Nephron progenitor cell (in vitro differentiated cells): ENCODE measurements at regions not wholly inside any gene's neighbourhood (a gene's known extent, or its start where the extent isn't known, plus 50 kb on each side); places are given as distances from the start of the nearest gene placed in this dataset.

Experiments used
- DNase-seq: peaks from one replicate; pipeline ENCODE4 v3.0.0; 2021
- H3K27ac Mint-ChIP-seq: 2 replicates; pipeline ENCODE4 v1.8.0; 2021; ENCODE audit warnings: mild to moderate bottlenecking, moderate library complexity, mixed read lengths
- H3K27me3 Mint-ChIP-seq: 2 replicates; pipeline ENCODE4 v1.8.0; 2021; ENCODE audit warnings: mild to moderate bottlenecking, low read depth, mixed read lengths; ENCODE audit not compliant: poor library complexity
- H3K36me3 Mint-ChIP-seq: 2 replicates; pipeline ENCODE4 v1.8.0; 2021; ENCODE audit warnings: low read depth, mixed read lengths
- H3K4me1 Mint-ChIP-seq: 2 replicates; pipeline ENCODE4 v1.8.0; 2021; ENCODE audit warnings: mixed read lengths
- H3K4me3 Mint-ChIP-seq: 2 replicates; pipeline ENCODE4 v1.8.0; 2021; ENCODE audit warnings: mild to moderate bottlenecking, moderate library complexity, mixed read lengths
- H3K9me3 Mint-ChIP-seq: 2 replicates; pipeline ENCODE4 v1.8.0; 2021; ENCODE audit warnings: mild to moderate bottlenecking, moderate library complexity, mixed read lengths
- CTCF ChIP-seq: fragments of 200-600 bp; sonication (generic); IDR thresholded peaks from 2 replicates; pipeline ENCODE4 v1.5.0; 2021; ENCODE audit warnings: antibody characterized with exemption

GRCh38 chr2:204251158-204251997 is 293.9 kb upstream of the PARD3B start:
- no peak overlapping the region for H3K4me3 Mint-ChIP-seq
- no peak for DNase-seq
- TF ChIP-seq CTCF, result no peak
- no peak overlapping the region for H3K27ac Mint-ChIP-seq
- H3K4me1 Mint-ChIP-seq, result peaks cover 30% of the 10 kb centered on the region
- no peaks in the 10 kb centered on the region for H3K9me3 Mint-ChIP-seq
- no peaks in the 10 kb centered on the region for H3K36me3 Mint-ChIP-seq
- H3K27me3 Mint-ChIP-seq, result peaks cover 5% of the 10 kb centered on the region

- H3K4me1 Mint-ChIP-seq, result peaks cover 37% of the 10 kb centered on the region
- no peak for TF ChIP-seq CTCF
- no peaks in the 10 kb centered on the region for H3K36me3 Mint-ChIP-seq
- no peak overlapping the region for H3K4me3 Mint-ChIP-seq
- H3K27ac Mint-ChIP-seq, result no peak overlapping the region
- peaks cover 5% of the 10 kb centered on the region for H3K27me3 Mint-ChIP-seq
- no peak for DNase-seq
- H3K9me3 Mint-ChIP-seq, result no peaks in the 10 kb centered on the region
These were observed 293.3 kb upstream of the PARD3B start for GRCh38 chr2:204251998-204252376.

- Mint-ChIP-seq H3K4me3 (peak overlapping the region; percentile 7), H3K9me3 (no peaks in the 10 kb centered on the region), H3K27ac (no peak overlapping the region), H3K4me1 (peaks cover 67% of the 10 kb centered on the region), H3K36me3 (no peaks in the 10 kb centered on the region), H3K27me3 (peaks cover 5% of the 10 kb centered on the region)
- TF ChIP-seq CTCF, result no peak
- no peak for DNase-seq
These were observed 290.2 kb upstream of the PARD3B start for GRCh38 chr2:204255071-204255470.

- peak overlapping the region; percentile 14 for H3K27ac Mint-ChIP-seq
These were observed 289.7 kb upstream of the PARD3B start for GRCh38 chr2:204255526-204255925.

GRCh38 chr2:204257781-204258180 is 287.5 kb upstream of the PARD3B start:
- no peak for TF ChIP-seq CTCF
- Mint-ChIP-seq H3K27me3 (no peaks in the 10 kb centered on the region), H3K4me3 (no peak overlapping the region), H3K9me3 (no peaks in the 10 kb centered on the region), H3K27ac (no peak overlapping the region), H3K36me3 (no peaks in the 10 kb centered on the region), H3K4me1 (peaks cover 90% of the 10 kb centered on the region)
- no peak for DNase-seq

More at GRCh38 chr2:204255526-204255925, 289.7 kb upstream of the PARD3B start:
- peak overlapping the region; percentile 4 for H3K4me3 Mint-ChIP-seq
- no peaks in the 10 kb centered on the region for H3K36me3 Mint-ChIP-seq
- no peak for DNase-seq
- peaks cover 72% of the 10 kb centered on the region for H3K4me1 Mint-ChIP-seq
- peaks cover 5% of the 10 kb centered on the region for H3K27me3 Mint-ChIP-seq
- H3K9me3 Mint-ChIP-seq, result no peaks in the 10 kb centered on the region
- TF ChIP-seq CTCF, result no peak

GRCh38 chr2:204258890-204259289 is 286.4 kb upstream of the PARD3B start:
- no peaks in the 10 kb centered on the region for H3K27me3 Mint-ChIP-seq
- DNase-seq, result no peak
- H3K4me1 Mint-ChIP-seq, result peaks cover 93% of the 10 kb centered on the region
- no peak overlapping the region for H3K4me3 Mint-ChIP-seq
- no peak for TF ChIP-seq CTCF
- H3K9me3 Mint-ChIP-seq, result no peaks in the 10 kb centered on the region
- no peaks in the 10 kb centered on the region for H3K36me3 Mint-ChIP-seq
- H3K27ac Mint-ChIP-seq, result peak overlapping the region; percentile 39
